BE2C (cell line): ENCODE measurements at regions not wholly inside any gene's neighbourhood (a gene's known extent, or its start where the extent isn't known, plus 50 kb on each side); places are given as distances from the start of the nearest gene placed in this dataset.

ENCODE experiments used
- DNase-seq: peaks from one replicate; pipeline ENCODE4 v3.0.0-alpha.2; 2020
- H3K27me3 ChIP-seq: fragments of 250-450 bp; sonication (Bioruptor Pico); 2 replicates; pipeline ENCODE4 v1.5.1; 2020; ENCODE audit warnings: mild to moderate bottlenecking
- H3K36me3 ChIP-seq: fragments of 250-450 bp; sonication (Bioruptor Pico); 2 replicates; pipeline ENCODE4 v1.5.1; 2020; ENCODE audit warnings: mild to moderate bottlenecking
- H3K4me1 ChIP-seq: fragments of 250-450 bp; sonication (Bioruptor Pico); 2 replicates; pipeline ENCODE4 v1.5.1; 2020
- H3K4me3 ChIP-seq: 2 replicates; pipeline ENCODE4 v1.5.1; 2011; ENCODE audit warnings: low read depth, low read length
- H3K9me3 ChIP-seq: fragments of 250-450 bp; sonication (Bioruptor Pico); 2 replicates; pipeline ENCODE4 v1.5.1; 2020
- CTCF ChIP-seq: IDR thresholded peaks from 2 replicates; pipeline ENCODE4 v1.5.1; 2012; ENCODE audit warnings: mild to moderate bottlenecking, low read depth, low read length

- H3K4me1 ChIP-seq: no peaks in the 10 kb centered on the region; the same call in 1 of the 2 replicates
- DNase-seq: no peak
- no peaks in the 10 kb centered on the region for H3K36me3 ChIP-seq
- H3K4me3 ChIP-seq: no peak overlapping the region
- H3K9me3 ChIP-seq: no peaks in the 10 kb centered on the region
- TF ChIP-seq CTCF: no peak
- no peaks in the 10 kb centered on the region for H3K27me3 ChIP-seq
Observed at GRCh38 chr12:115114140-115114539, 430.2 kb upstream of the TBX3 start.

- no peak for DNase-seq
- Histone ChIP-seq H3K27me3 (no peaks in the 10 kb centered on the region), H3K9me3 (no peaks in the 10 kb centered on the region), H3K4me1 (no peaks in the 10 kb centered on the region), H3K4me3 (no peak overlapping the region), H3K36me3 (no peaks in the 10 kb centered on the region)
- no peak for TF ChIP-seq CTCF
Observed at GRCh38 chr12:115109863-115110262, 425.9 kb upstream of the TBX3 start.

- Histone ChIP-seq H3K4me3 (no peak overlapping the region), H3K4me1 (peaks cover 8% of the 10 kb centered on the region), H3K9me3 (no peaks in the 10 kb centered on the region), H3K36me3 (no peaks in the 10 kb centered on the region), H3K27me3 (no peaks in the 10 kb centered on the region)
- no peak for TF ChIP-seq CTCF
- no peak for DNase-seq
Observed at GRCh38 chr12:115108129-115109100, 424.4 kb upstream of the TBX3 start.

- DNase-seq: no peak
- no peak for TF ChIP-seq CTCF
Observed at GRCh38 chr12:115103884-115104883, 420.2 kb upstream of the TBX3 start.

GRCh38 chr12:115102450-115102849, 418.5 kb upstream of the TBX3 start:
- H3K36me3 ChIP-seq: no peaks in the 10 kb centered on the region
- H3K4me3 ChIP-seq: no peak overlapping the region
- no peak for TF ChIP-seq CTCF
- H3K9me3 ChIP-seq: no peaks in the 10 kb centered on the region
- H3K27me3 ChIP-seq: no peaks in the 10 kb centered on the region
- DNase-seq: no peak
- peaks cover 13% of the 10 kb centered on the region for H3K4me1 ChIP-seq

More at GRCh38 chr12:115103884-115104883, 420.2 kb upstream of the TBX3 start:
- no peaks in the 10 kb centered on the region for H3K27me3 ChIP-seq
- peaks cover 13% of the 10 kb centered on the region for H3K4me1 ChIP-seq
- H3K9me3 ChIP-seq: no peaks in the 10 kb centered on the region
- H3K4me3 ChIP-seq: no peak overlapping the region
- H3K36me3 ChIP-seq: no peaks in the 10 kb centered on the region
